CD4-positive, alpha-beta T cell treated with Interleukin-2 at 100 ng/mL for 4 hours (primary cell): ENCODE measurements at regions not wholly inside any gene's neighbourhood (a gene's known extent, or its start where the extent isn't known, plus 50 kb on each side); places are given as distances from the start of the nearest gene placed in this dataset.

Experiments used
- DNase-seq: peaks from one replicate; pipeline ENCODE4 v3.0.0-alpha.2; 2020; ENCODE audit warnings: low spot score

GRCh38 chr1:22245726-22246125 is 102.8 kb upstream of the WNT4 start:
- no peak for DNase-seq

GRCh38 chr1:22246755-22247480 is 104.0 kb upstream of the WNT4 start:
- DNase-seq, result no peak

- DNase-seq, result no peak
Observed at GRCh38 chr1:22247527-22248245, 104.8 kb upstream of the WNT4 start.

GRCh38 chr1:22248746-22249145 is 105.8 kb upstream of the WNT4 start:
- no peak for DNase-seq

- no peak for DNase-seq
Observed at GRCh38 chr1:22249928-22250680, 107.2 kb upstream of the WNT4 start.

GRCh38 chr1:22250724-22251123 is 107.8 kb upstream of the WNT4 start:
- DNase-seq, result no peak

GRCh38 chr1:22252251-22252650 is 109.4 kb upstream of the WNT4 start:
- no peak for DNase-seq

GRCh38 chr1:22253012-22253790 is 110.3 kb upstream of the WNT4 start:
- DNase-seq, result no peak

GRCh38 chr1:22254756-22255155 is 111.9 kb upstream of the WNT4 start:
- no peak for DNase-seq

- no peak for DNase-seq
Observed at GRCh38 chr1:22255341-22256212, 112.7 kb upstream of the WNT4 start.

- no peak for DNase-seq
Observed at GRCh38 chr1:22256213-22256512, 113.3 kb upstream of the WNT4 start.

GRCh38 chr1:22257290-22258275 is 114.7 kb upstream of the WNT4 start:
- DNase-seq, result no peak

GRCh38 chr1:22258698-22259097 is 115.8 kb upstream of the WNT4 start:
- no peak for DNase-seq

- DNase-seq, result no peak
Observed at GRCh38 chr1:22259551-22260282, 116.8 kb upstream of the WNT4 start.

- no peak for DNase-seq
Observed at GRCh38 chr1:22260860-22261432, 118.0 kb upstream of the WNT4 start.

GRCh38 chr1:22261580-22261979 is 118.7 kb upstream of the WNT4 start:
- DNase-seq, result no peak

- DNase-seq, result no peak
Observed at GRCh38 chr1:22262583-22262982, 119.7 kb upstream of the WNT4 start.

GRCh38 chr1:22263359-22263758 is 120.5 kb upstream of the WNT4 start:
- no peak for DNase-seq
